ENCODE measurements at regions not wholly inside any gene's neighbourhood (a gene's known extent, or its start where the extent isn't known, plus 50 kb on each side); places are given as distances from the start of the nearest gene placed in this dataset.

DNA sequence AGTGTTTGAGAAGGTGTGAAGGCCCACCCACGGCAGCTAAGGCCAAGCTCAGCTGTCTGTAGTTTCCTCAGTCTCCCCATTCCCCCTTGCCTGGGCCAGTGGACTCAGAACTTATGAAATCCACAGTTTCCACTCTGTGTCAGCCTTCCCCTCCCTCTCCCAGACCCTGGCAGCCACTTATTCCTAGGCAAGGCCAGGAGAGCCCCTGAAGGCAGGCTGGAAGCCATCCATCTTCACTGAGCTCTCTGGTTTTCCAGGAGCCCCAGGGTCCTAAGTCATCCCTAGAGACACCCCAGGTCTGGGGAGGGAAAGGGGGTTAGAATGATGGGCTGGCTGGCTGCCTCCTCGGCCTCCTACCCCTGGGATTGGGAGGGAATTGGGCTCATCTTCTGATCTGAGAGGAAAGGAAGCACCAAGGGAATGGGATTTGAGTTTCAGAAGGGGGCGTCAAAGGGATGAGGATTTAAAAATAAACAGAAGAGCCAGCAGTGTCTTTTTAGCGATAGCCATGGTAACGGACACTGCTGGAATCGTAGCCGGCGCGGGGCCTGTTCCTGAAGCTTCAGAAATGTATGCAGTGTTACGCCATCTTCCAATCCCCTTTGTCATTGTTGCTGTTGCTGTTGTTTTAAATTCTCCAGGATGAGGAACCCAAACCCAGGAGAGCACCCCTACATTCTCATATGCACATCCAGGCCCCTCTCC, 561.1 kb upstream of the CADM1 start:
- WGBS, 2 donors = 87 to 92% methylated on average over 10 of the region's 10 CpGs
- Histone ChIP-seq H3K27ac (no peak overlapping the region), H3K4me1 (no peaks in the 10 kb centered on the region), H3K4me3 (no peak overlapping the region), H3K9me3 (no peaks in the 10 kb centered on the region), H3K36me3 (no peaks in the 10 kb centered on the region), H3K27me3 (peaks cover 0 to under 1% (median 0%) of the 10 kb centered on the region in 3 donors)
- intact Hi-C loops (cut with DNase I) = no loop called here
- DNase-seq = no peak
- TF ChIP-seq POLR2A (IDR thresholded peaks at IDR 0.05) (no peak), EP300 (IDR thresholded peaks at IDR 0.05) (no peak), POLR2AphosphoS5 (IDR thresholded peaks at IDR 0.05) (no peak)
- TF ChIP-seq, protein P1, sequence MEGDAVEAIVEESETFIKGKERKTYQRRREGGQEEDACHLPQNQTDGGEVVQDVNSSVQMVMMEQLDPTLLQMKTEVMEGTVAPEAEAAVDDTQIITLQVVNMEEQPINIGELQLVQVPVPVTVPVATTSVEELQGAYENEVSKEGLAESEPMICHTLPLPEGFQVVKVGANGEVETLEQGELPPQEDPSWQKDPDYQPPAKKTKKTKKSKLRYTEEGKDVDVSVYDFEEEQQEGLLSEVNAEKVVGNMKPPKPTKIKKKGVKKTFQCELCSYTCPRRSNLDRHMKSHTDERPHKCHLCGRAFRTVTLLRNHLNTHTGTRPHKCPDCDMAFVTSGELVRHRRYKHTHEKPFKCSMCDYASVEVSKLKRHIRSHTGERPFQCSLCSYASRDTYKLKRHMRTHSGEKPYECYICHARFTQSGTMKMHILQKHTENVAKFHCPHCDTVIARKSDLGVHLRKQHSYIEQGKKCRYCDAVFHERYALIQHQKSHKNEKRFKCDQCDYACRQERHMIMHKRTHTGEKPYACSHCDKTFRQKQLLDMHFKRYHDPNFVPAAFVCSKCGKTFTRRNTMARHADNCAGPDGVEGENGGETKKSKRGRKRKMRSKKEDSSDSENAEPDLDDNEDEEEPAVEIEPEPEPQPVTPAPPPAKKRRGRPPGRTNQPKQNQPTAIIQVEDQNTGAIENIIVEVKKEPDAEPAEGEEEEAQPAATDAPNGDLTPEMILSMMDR (IDR thresholded peaks at IDR 0.05) = no peak

DNA sequence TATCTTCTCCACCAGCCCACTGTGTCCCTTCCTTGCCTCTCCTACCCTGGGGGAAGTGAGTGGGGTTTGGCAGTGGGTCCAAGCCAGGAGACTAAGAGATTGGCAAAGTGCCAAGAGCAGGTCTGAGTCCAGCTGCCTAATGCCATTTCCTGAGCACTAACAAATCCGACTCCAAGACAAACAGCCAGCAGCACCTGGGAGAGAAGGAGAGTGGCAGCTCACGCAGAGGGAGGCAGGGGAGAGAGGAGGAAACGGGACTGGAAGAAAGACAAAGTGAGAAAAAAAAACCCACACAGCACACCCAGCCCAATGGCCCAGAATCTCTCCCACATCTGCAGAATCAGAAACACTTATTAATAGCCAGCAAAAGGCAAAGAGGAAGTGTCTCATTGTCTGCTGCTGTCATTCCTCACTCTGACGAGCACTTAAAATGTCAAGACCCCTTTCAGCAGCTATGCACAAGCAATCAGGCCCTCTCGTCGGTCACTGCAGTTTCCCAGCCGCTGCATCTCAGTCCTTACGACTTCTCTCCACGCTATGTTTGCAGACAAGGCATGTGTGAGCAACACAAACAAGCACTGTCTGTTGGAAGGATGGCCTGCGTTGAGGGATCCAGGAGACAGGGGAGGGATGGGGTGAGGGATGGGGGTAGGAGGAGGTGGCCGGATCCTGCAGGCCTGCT, 558.4 kb upstream of the CADM1 start:
- intact Hi-C loops (cut with DNase I) = no loop called here
- 33 to 52% methylated on average over 11 of the region's 11 CpGs for WGBS, 2 donors
- H3K27me3 ChIP-seq = no peaks in the 10 kb centered on the region
- no peaks in the 10 kb centered on the region for H3K9me3 ChIP-seq
- H3K4me3 ChIP-seq = no peak overlapping the region
- H3K4me1 ChIP-seq = no peaks in the 10 kb centered on the region
- no peak overlapping the region for H3K27ac ChIP-seq
- TF ChIP-seq POLR2A (IDR thresholded peaks at IDR 0.05) (no peak), POLR2AphosphoS5 (IDR thresholded peaks at IDR 0.05) (no peak), EP300 (IDR thresholded peaks at IDR 0.05) (no peak)
- TF ChIP-seq, protein P1 (IDR thresholded peaks at IDR 0.05) = no peak
- no peak for DNase-seq
- no peaks in the 10 kb centered on the region for H3K36me3 ChIP-seq

GRCh38 chr11:116062129-116062489, 557.9 kb upstream of the CADM1 start:
- TF ChIP-seq POLR2A (IDR thresholded peaks at IDR 0.05) (no peak), POLR2AphosphoS5 (IDR thresholded peaks at IDR 0.05) (no peak), EP300 (IDR thresholded peaks at IDR 0.05) (no peak)
- TF ChIP-seq, protein P1 (IDR thresholded peaks at IDR 0.05) = no peak
- Histone ChIP-seq H3K4me1 (no peaks in the 10 kb centered on the region), H3K9me3 (no peaks in the 10 kb centered on the region), H3K36me3 (no peaks in the 10 kb centered on the region), H3K4me3 (no peak overlapping the region), H3K27ac (no peak overlapping the region), H3K27me3 (no peaks in the 10 kb centered on the region)
- DNase-seq = no peak
- intact Hi-C loops (cut with DNase I) = no loop called here
- 70 to 71% methylated on average over 4 of the region's 4 CpGs for WGBS, 2 donors

- Histone ChIP-seq H3K4me1 (no peaks in the 10 kb centered on the region), H3K9me3 (no peaks in the 10 kb centered on the region), H3K4me3 (no peak overlapping the region), H3K27me3 (no peaks in the 10 kb centered on the region), H3K36me3 (no peaks in the 10 kb centered on the region), H3K27ac (no peak overlapping the region)
- WGBS, 2 donors = 85 to 90% methylated on average over 4 of the region's 4 CpGs
- TF ChIP-seq POLR2AphosphoS5 (IDR thresholded peaks at IDR 0.05) (no peak), EP300 (IDR thresholded peaks at IDR 0.05) (no peak), POLR2A (IDR thresholded peaks at IDR 0.05) (no peak)
- TF ChIP-seq, protein P1 (IDR thresholded peaks at IDR 0.05) = no peak
- intact Hi-C loops (cut with DNase I) = no loop called here
- DNase-seq = no peak
These were observed 557.1 kb upstream of the CADM1 start for GRCh38 chr11:116061322-116061721.
